Left lung (tissue), 4 donors: ENCODE measurements at regions not wholly inside any gene's neighbourhood (a gene's known extent, or its start where the extent isn't known, plus 50 kb on each side); places are given as distances from the start of the nearest gene placed in this dataset.

Source experiments
- ATAC-seq: fragments of 200-7000 bp; cut with Tn5 transposase; one replicate; pipeline ENCODE4 v1.9.1; 2020; ENCODE audit warnings: moderate library complexity
- DNase-seq, 4 donors: peaks; one replicate each; pipeline ENCODE4 v3.0.0-alpha.2; 2013 to 2020
- H3K27ac ChIP-seq, 2 donors: fragments of 200-600 bp; sonication (generic) in 1 of 2; one replicate each; pipeline versions ENCODE4 v1.5.0 to v1.8.0; 2020 to 2021
- H3K27me3 ChIP-seq, 2 donors: fragments of 200-600 bp; sonication (generic) in 1 of 2; one replicate each; pipeline versions ENCODE4 v1.5.0 to v1.8.0; 2020 to 2021
- H3K36me3 ChIP-seq, 2 donors: fragments of 200-600 bp; sonication (generic) in 1 of 2; one replicate each; pipeline versions ENCODE4 v1.5.0 to v1.8.0; 2020 to 2021
- H3K4me1 ChIP-seq, 2 donors: fragments of 200-600 bp; one replicate each; pipeline ENCODE4 v1.8.0; 2021
- H3K4me3 ChIP-seq, 2 donors: fragments of 200-600 bp; sonication (generic) in 1 of 2; one replicate each; pipeline versions ENCODE4 v1.5.0 to v1.8.0; 2020 to 2021; ENCODE audit warnings: mild to moderate bottlenecking in 1 of 2
- H3K9me3 ChIP-seq, 2 donors: fragments of 200-600 bp; sonication (generic) in 1 of 2; one replicate each; pipeline versions ENCODE4 v1.5.0 to v1.8.0; 2020 to 2021
- CTCF ChIP-seq, 2 donors: fragments of 200-600 bp; sonication (generic) in 1 of 2; IDR thresholded peaks; one replicate each; pipeline versions ENCODE4 v1.5.0 to v1.8.0; 2021; ENCODE audit warnings: antibody characterized with exemption in 2 of 2
- intact Hi-C, 2 donors: fragments of 100-400 bp; cut with DNase I; formaldehyde crosslinking; loops; one replicate each; pipeline versions ENCODE4 v1.11.2 to v1.14.2; 2022
- donor health status: DM: no; HTN: yes; CAD: no.
- donor health status: DM: no; HTN: no; CAD: no.

GRCh38 chr1:43063394-43064219 lies 104.9 kb upstream of the SLC2A1 start:
- Histone ChIP-seq H3K36me3 (no peaks in the 10 kb centered on the region), H3K9me3 (no peaks in the 10 kb centered on the region), H3K27me3 (peaks cover 0 to 17% of the 10 kb centered on the region in 2 donors), H3K4me3 (no peak overlapping the region), H3K27ac (no peak overlapping the region), H3K4me1 (peaks cover 0 to 13% of the 10 kb centered on the region in 2 donors)
- no peak for DNase-seq
- TF ChIP-seq CTCF (IDR thresholded peaks at IDR 0.05) = no peak
- no peak for ATAC-seq
- intact Hi-C loops = no loop called here

- H3K27me3 ChIP-seq = peaks cover 0 to 13% of the 10 kb centered on the region in 2 donors
- intact Hi-C loops = no loop called here
- no peak overlapping the region for H3K4me3 ChIP-seq
Observed at GRCh38 chr1:43062527-43063095, 103.9 kb upstream of the SLC2A1 start.

GRCh38 chr1:43061757-43062156 lies 103.1 kb upstream of the SLC2A1 start:
- ATAC-seq (no peak), DNase-seq (no peak)
- Histone ChIP-seq H3K36me3 (no peaks in the 10 kb centered on the region), H3K4me1 (peaks cover 0 to 6% of the 10 kb centered on the region in 2 donors), H3K27me3 (peaks cover 0 to 11% of the 10 kb centered on the region in 2 donors), H3K4me3 (no peak overlapping the region), H3K9me3 (no peaks in the 10 kb centered on the region), H3K27ac (no peak overlapping the region)
- intact Hi-C loops = no loop called here
- TF ChIP-seq CTCF (IDR thresholded peaks at IDR 0.05) = no peak

More at GRCh38 chr1:43062527-43063095, 103.9 kb upstream of the SLC2A1 start:
- no peak for DNase-seq
- no peak for TF ChIP-seq CTCF (IDR thresholded peaks at IDR 0.05)
- Histone ChIP-seq H3K27ac (no peak overlapping the region), H3K9me3 (no peaks in the 10 kb centered on the region), H3K4me1 (peaks cover 0 to 6% of the 10 kb centered on the region in 2 donors), H3K36me3 (no peaks in the 10 kb centered on the region)
- no peak for ATAC-seq

- H3K4me3 ChIP-seq = no peak overlapping the region
- intact Hi-C loops = no loop called here
Observed at GRCh38 chr1:43059640-43060574, 101.2 kb upstream of the SLC2A1 start.

More at GRCh38 chr1:43059640-43060574, 101.2 kb upstream of the SLC2A1 start:
- H3K4me1 ChIP-seq = peaks cover 0 to 6% of the 10 kb centered on the region in 2 donors
- TF ChIP-seq CTCF (IDR thresholded peaks at IDR 0.05) = no peak
- no peak overlapping the region for H3K27ac ChIP-seq
- DNase-seq (no peak), ATAC-seq (no peak)
- peaks cover 0 to 11% of the 10 kb centered on the region in 2 donors for H3K27me3 ChIP-seq
- no peaks in the 10 kb centered on the region for H3K9me3 ChIP-seq
- no peaks in the 10 kb centered on the region for H3K36me3 ChIP-seq
